ENCODE measurements at regions not wholly inside any gene's neighbourhood (a gene's known extent, or its start where the extent isn't known, plus 50 kb on each side); places are given as distances from the start of the nearest gene placed in this dataset.

GRCh38 chr16:77548766-77549165, 113.9 kb upstream of the ADAMTS18 start:
- no peak for TF ChIP-seq CTCF (IDR thresholded peaks at IDR 0.05; ENCODE audit: low read length)
- TF ChIP-seq EZH2 (IDR thresholded peaks at IDR 0.05; ENCODE audit: borderline replicate concordance, low read length): no peak
